GM12892 (cell line): ENCODE measurements at regions not wholly inside any gene's neighbourhood (a gene's known extent, or its start where the extent isn't known, plus 50 kb on each side); places are given as distances from the start of the nearest gene placed in this dataset.

ENCODE experiments used
- POLR2A ChIP-seq: IDR thresholded peaks from 2 replicates; pipeline ENCODE4 v1.6.1; 2011; ENCODE audit warnings: low read depth, low read length, control low read depth
- POLR2AphosphoS5 ChIP-seq: IDR thresholded peaks from 2 replicates; pipeline ENCODE4 v1.6.1; 2011; ENCODE audit warnings: low read depth, low read length, control low read depth
- TAF1 ChIP-seq: IDR thresholded peaks from 2 replicates; pipeline ENCODE4 v1.6.1; 2011; ENCODE audit warnings: low read depth, mild to moderate bottlenecking, control low read depth, low read length, borderline replicate concordance

GRCh38 chr6:132107896-132108295 is 156.7 kb upstream of the CCN2 start:
- TF ChIP-seq POLR2A, result no peak
- TF ChIP-seq TAF1, result no peak
- TF ChIP-seq POLR2AphosphoS5, result no peak
